ENCODE measurements at regions not wholly inside any gene's neighbourhood (a gene's known extent, or its start where the extent isn't known, plus 50 kb on each side); places are given as distances from the start of the nearest gene placed in this dataset.
"Not testable (repeated sequence)": the region's sequence is repeated elsewhere in the genome, so short reads cannot be mapped to it uniquely, and the experiment has no call there.

DNA sequence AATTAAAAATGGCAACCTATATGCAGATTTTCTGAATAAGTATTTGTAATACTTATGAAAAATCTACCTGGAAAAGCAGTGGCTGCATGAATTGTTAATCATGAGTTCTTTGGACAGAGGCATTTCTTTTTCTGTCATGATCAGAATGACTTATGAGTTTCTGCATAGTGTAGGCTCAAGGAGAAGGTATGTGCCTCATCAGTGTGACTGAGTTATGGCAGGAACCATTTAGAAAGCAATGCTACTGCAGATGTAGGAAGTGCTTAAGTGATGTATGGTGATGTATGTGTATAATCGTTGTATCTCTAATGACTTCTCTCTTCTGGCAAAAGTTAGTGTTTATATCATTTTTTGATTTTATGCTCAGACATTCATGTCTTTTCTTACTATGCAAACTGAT, 816.4 kb upstream of the FBXO33 start:
- DNase-seq (ENCODE audit: low spot score), result no peak
- intact Hi-C loops (cut with DNase I), result no loop called here

DNA sequence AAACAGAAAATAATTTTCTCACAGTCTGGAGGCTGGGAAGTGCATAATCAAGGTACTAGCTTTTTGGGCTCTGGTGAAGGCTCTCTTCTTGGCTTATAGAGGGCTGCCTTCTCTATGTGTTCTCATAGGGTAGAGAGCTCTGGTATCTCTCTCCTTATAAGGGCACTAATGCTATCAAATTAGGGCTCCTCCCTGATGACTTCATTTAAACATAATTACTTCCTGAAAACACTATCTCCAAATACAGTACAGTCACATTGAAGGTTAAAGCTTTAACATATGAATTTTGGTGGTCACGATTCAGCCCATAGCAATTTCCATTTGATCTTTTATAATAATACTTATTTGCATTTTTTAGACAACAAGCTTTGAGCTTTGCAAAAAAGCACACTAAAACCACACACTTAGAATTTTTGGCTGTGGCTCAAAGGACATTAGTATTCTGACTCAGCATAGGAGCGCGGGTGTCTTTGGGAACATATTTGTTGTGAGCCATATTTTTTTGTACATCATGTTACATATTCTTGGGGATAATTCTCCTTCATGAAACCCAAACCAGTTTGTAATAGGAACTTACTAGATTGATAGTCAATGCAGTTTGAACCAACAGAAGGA, 808.1 kb upstream of the FBXO33 start:
- DNase-seq (ENCODE audit: low spot score), result no peak
- intact Hi-C loops (cut with DNase I), result no loop called here

DNA sequence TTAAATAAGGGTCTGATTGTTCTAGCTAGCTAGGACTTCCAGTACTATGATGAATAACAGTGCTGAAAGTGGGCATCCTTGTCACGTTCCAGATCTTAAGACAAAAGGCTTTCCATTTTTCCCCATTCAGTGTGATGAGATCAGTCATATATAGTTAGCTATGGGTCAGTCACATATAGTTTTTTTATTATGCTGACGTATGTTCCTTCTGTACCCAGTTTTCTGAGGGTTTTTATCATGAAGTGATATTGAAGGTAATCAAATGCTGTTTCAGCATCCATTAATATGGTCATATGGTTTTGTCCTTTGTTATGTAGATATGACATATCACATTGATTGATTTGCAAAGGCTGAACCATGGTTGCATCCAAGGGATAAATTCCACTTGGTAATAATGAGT, 800.1 kb upstream of the FBXO33 start:
- intact Hi-C loops (cut with DNase I), result no loop called here
- DNase-seq (ENCODE audit: low spot score), result no peak

DNA sequence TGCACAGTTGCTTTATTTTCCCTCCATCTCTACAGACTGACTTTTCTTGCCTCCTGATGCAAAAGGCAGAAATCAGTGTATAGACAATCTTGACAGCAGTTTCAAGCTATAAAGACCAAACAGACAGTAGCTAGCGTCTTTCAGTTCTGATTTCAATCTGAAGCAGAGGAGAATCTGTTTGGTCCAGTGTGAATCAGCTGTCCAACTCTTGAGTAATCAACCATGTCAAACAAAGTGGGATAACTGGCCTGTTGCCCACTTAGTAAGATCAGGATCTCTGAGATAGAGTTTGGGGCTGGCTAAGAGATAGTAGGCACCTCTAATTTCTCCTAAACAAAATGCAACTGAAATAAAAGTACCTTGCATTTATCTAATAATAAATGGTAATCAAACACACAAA, 797.4 kb upstream of the FBXO33 start:
- intact Hi-C loops (cut with DNase I), result no loop called here
- DNase-seq (ENCODE audit: low spot score), result no peak

DNA sequence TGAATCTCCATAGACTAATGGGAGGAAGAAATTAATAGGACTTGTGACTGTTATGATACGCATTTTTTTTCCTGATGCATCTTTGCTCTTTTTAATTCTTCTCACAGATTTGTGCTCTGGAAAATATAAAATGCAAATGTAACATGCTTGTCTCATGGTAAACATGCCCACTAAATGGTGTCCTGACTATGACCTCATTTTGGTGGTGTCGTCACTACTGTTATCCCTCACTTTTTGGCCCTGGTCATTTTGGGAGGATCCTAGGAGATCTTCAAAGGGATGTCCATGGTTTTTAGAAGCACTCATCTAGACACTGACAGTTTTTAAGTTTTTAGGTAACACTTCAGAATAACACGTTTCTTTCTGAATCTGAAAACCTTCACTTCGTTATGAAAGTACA, 790.8 kb upstream of the FBXO33 start:
- intact Hi-C loops (cut with DNase I), result no loop called here

DNA sequence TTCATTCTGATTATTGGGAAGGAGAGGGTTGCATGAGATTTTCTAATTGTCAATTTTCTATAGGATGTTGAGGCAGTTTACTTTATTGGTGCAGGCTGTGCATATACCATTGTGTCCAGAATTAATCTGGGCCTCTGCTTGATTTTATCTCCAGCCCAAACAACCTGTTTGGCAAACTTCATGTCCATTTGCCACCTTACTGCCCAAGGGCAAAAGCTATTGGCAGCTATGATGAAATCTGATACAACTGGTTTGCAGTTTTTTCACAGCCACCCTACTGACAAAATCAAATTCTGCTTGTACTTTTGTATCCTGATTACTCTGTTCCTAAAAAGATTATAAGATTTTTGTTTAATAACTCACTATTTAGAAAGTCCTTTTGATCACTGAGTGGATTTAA, 789.2 kb upstream of the FBXO33 start:
- intact Hi-C loops (cut with DNase I), result no loop called here
- DNase-seq (ENCODE audit: low spot score), result no peak

More for the DNA sequence above, 790.8 kb upstream of the FBXO33 start:
- no peak for DNase-seq (ENCODE audit: low spot score)

DNA sequence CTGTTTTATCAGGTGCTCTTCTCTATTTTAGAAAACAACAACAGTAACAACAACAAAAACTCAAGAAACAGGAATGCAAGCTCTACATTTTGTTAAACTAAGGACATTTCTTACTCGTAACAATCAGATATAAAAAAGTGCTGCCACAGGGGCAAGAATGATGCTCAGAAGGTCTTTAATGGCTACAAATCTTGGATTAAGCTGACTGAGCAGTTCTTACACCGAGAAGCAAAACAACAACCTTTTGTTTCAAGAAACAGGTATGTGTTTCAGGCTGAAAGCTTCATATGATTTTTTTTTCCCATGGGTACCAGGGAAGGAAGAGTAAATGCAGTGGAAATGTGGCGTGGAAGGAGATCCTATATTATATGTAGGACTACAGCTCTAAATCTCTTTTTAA, 786.8 kb upstream of the FBXO33 start:
- intact Hi-C loops (cut with DNase I), result no loop called here
- DNase-seq (ENCODE audit: low spot score), result no peak

DNA sequence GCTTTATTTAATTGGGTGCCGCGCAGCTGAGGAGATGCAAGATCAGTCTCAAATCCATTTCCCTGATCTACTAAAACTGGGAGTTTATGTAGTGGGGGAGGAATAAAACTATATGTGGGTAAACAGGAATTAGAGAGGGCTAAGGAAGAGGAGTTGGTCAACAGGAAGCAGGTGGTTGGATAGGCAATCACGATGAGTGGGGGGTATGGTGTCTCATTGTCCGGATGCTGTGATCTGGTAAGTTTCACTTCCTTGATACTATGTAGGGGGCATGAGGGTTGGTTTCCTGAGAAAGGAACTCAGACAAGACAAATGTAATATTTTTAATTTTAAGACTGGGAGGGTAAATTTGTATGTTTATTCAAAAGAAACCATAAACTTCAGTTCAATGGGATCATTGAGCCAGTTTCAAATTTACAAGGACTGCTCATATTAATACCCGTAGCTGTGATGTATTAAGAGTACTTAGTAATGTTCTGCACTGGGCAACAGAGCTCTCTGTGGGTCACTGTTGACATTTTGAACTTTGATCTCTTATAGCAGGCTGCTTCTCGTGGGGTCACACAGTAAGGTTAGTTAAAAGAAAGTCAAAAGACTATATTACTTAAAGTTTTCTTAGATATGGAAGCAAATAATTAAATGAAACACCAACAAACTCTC, 786.2 kb upstream of the FBXO33 start:
- DNase-seq (ENCODE audit: low spot score), result no peak
- intact Hi-C loops (cut with DNase I), result no loop called here

DNA sequence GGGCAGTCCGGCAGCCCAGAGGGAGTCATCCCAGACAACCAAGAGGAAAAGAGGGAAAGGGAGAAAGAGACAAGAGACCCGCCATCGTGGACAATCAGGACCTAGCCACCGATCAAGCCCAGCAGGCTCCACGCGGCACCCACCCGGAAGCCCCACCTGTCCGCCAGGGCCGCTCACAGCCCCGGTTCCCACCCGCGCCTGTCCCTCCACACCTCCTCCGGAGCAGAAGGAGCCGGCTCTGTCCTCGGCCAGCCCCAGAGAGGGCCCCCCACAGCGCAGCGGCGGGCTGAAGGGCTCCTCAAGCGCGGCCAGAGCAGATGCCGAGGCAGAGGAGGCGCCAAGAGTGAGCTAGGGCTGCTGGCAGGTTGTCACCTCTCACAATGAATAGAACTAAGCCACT, 784.7 kb upstream of the FBXO33 start:
- DNase-seq (ENCODE audit: low spot score), result no peak
- intact Hi-C loops (cut with DNase I), result no loop called here

DNA sequence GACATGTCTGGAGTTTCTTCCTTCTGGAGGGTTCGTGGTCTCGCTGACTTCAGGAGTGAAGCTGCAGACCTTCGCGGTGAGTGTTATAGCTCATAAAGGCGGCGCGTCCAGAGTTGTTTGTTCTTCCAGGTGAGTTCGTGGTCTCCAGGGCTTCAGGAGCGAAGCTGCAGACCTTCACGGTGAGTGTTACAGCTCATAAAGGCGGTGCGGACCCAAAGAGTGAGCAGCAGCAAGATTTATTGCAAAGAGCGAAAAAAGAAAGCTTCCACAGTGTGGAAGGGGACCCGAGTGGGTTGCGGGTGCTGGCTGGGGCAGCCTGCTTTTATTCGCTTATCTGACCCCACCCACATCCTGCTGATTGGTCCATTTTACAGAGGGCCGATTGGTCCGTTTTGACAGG, 784.2 kb upstream of the FBXO33 start:
- intact Hi-C loops (cut with DNase I), result not testable (repeated sequence)

DNA sequence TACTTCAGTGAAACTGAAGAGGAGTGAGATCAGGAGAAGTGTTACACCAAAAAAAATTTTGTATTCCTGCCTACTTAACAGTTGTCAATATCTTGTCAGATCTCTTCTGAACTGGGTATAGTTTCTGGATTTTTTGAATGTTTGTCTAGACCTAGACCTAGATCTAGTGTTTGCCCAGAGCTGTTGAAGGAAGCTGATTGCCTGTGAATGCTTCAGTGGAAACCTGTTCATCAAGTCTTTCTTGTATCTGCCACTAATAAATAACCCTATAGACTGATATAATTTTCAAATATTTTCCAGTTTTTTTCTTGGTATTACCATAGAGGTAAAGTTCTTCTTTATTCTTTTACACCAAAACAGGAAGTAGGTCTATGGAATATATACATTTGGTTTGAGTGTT, 781.5 kb upstream of the FBXO33 start:
- DNase-seq (ENCODE audit: low spot score), result no peak

More for the DNA sequence above, 784.2 kb upstream of the FBXO33 start:
- not testable (repeated sequence) for DNase-seq (ENCODE audit: low spot score)

DNA sequence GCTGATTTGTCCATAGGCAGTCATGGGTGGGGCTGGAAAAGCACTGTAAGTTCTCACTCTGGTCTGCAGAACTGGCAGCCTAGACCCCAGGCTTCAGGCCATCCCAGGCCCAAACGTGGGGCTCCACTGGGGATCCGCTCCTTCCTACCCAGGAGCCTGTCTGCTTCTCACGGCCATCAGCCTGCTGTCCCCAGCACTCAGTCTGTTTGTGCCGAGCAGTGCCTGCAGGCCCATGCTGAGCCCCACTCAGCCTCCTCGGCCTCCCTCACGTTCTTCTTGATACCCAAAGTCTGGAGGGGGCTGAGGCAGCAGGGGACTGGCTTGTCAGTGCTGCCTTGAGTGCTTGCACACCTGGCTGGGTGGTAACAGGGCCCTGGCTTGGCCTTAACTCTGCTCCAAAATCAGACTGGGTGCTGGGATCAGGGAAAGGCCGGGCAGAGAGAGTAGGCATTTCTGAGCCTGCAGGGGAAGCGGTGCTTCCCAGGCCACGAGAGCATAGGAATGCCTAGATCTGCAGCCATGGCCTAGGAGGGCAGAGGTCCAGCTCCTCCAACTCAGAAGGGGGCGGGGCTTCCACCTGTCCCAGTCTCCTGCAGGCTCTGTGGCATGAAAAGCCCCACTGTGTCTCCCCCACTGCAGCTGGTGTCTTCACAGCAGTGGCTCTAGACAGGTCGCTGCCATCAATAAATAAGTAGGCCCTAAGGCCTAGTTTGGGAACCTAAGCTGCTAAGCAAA, 772.4 kb upstream of the FBXO33 start:
- intact Hi-C loops (cut with DNase I), result no loop called here

More for the DNA sequence above, 781.5 kb upstream of the FBXO33 start:
- intact Hi-C loops (cut with DNase I), result no loop called here

DNA sequence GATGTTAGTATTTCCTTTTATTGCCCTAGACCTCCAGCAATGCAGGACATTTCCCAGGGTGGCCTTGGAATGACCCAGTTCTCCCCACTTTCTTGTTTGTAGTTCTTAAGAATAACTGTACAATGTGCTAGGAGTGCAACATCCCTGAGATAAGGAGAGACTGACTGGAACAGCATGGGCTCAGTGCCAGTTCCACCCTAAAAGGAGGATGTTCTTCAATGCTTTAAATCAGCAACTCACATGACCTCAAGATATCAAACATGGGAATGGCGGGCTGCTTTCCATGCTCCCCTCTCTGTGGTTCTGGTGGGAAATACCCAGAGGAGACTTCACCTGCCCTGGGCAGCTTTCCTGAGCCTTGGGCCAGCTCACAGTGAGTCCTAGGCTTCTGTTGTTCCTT, 766.9 kb upstream of the FBXO33 start:
- no peak for DNase-seq (ENCODE audit: low spot score)
- intact Hi-C loops (cut with DNase I), result no loop called here

More for the DNA sequence above, 772.4 kb upstream of the FBXO33 start:
- no peak for DNase-seq (ENCODE audit: low spot score)

DNA sequence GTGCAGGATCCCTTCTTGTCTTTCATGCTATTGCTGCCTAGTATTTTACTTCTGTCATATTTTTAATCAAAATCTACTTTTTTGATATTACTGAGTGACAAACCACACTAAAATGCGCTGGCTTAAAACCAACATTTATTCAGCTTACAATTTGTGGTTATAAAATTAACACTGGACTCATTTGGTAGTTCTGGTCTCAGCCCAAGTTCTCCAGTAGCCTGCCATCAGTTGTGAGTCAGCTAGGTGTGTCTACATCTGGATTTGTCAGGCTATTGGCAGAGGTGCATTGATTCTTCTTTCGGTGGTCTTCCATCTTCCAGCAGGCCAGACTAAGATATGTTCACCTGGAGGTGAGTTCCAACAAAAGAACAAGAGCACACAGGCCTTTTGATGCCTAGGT, 765.1 kb upstream of the FBXO33 start:
- DNase-seq (ENCODE audit: low spot score), result no peak
- intact Hi-C loops (cut with DNase I), result no loop called here

DNA sequence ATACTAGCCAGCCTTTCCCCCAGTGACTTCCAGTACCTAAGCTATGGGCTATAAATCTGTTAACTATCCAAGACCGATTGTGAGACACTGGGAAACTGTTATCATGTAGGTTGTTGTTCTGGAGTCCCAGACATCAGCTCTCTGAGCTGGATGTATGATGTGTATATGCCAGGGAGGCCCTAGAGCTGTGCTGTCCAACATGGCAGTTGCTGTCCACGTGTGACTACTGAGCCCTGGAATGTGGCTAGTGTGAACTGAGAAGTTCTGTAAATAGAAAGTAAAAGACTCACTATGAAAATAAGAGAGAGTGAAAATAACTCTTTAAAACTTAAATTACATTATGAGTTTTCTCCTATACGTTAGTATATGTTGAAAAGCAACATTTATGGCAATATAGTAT, 755.8 kb upstream of the FBXO33 start:
- intact Hi-C loops (cut with DNase I), result no loop called here
- DNase-seq (ENCODE audit: low spot score), result no peak

DNA sequence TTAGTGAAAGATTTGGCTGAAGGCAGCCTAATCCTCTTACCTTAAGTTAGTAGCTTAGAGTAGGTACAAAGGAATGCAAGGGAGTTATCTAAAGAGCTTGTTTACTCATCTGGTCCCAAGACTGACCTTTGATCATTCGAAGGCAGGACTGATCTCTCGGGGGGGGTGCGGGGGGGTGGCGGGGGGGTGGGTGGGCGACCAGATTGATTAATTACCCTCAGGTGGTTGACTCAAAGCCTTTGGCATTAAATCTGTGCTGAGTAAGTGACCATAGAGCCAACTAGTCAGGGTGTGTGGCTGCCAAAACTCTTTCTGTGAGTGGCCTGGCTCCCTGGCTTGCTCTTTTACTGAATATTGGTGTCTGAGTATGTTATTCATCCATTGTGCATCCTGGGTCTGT, 731.9 kb upstream of the FBXO33 start:
- intact Hi-C loops (cut with DNase I), result no loop called here
- no peak for DNase-seq (ENCODE audit: low spot score)

DNA sequence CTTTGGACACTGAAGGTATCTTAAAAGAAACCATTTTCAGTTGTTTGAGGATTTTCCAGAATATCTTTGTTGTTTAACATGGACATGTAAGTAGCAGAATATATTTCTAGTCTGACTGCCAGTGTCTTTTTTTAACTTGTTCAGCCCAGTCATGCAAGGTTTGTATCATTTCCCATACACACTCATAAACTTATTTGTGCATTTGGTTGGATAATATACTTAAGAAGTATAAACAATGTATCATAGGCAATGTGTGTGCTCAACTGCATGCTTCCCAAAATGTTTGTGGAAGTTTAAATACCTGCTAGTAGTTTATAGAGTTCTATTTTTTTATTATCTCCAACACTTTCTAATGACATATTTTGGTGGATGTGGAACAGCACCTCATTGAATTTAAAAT, 707.4 kb upstream of the FBXO33 start:
- intact Hi-C loops (cut with DNase I), result no loop called here
- no peak for DNase-seq (ENCODE audit: low spot score)

DNA sequence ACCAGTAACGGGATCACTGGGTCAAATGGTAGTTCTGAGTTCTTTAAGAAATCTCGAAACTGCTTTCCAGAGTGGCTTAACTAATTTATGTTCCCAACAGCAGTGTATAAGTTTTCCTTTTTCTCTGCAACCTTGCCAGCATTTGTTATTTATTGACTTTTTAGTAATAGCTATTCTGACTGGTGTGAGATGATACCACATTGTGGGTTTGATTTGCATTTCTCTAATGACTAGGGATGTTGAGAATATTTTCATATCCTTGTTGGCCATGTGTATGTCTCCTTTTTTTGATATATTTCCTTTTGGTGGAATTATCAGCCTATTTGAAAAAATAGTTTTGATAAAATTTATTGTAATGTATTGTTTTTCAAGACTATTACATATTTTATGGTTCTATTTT, 701.2 kb upstream of the FBXO33 start:
- no peak for DNase-seq (ENCODE audit: low spot score)

DNA sequence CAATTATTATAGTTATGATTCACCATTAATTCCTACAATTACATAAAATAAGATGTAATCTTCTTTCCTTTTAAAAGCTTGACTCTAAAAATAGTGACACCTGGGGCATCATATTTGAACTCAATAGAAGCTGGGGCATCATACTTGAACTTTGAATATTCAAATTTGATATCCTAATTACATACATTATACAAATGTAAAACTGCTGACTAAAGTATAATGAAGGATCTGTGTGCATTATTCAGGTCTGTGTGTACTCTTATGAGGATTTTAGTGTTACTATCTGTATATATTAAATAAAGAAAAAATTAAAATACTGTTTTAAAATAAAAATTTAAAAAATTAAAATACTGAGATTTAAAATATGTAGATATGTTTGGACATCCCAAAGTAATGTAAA, 696.9 kb upstream of the FBXO33 start:
- intact Hi-C loops (cut with DNase I), result no loop called here
- no peak for DNase-seq (ENCODE audit: low spot score)

More for the DNA sequence above, 701.2 kb upstream of the FBXO33 start:
- intact Hi-C loops (cut with DNase I), result no loop called here

DNA sequence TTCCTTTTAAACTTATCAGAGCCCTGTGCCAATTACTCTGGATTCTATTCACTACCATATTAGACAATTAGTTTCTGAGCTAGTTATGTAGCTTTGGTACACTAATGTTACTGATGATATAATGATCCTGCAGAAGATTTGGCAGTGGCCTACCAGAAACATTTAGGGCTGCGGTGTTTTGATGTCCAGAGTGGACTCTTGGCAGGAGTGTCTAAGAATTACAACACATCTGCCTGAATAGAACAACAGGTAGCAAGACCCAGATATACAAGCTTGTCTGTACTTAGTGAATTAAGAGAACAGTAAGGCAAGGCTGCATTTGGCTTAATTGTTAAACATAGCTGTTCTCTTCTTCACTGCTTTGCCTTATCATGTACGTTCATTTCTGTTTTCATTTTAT, 691.6 kb upstream of the FBXO33 start:
- no peak for DNase-seq (ENCODE audit: low spot score)
- intact Hi-C loops (cut with DNase I), result no loop called here

Measured in cardiac septum (tissue), 1 donor.